ENCODE measurements at regions not wholly inside any gene's neighbourhood (a gene's known extent, or its start where the extent isn't known, plus 50 kb on each side); places are given as distances from the start of the nearest gene placed in this dataset.

DNA sequence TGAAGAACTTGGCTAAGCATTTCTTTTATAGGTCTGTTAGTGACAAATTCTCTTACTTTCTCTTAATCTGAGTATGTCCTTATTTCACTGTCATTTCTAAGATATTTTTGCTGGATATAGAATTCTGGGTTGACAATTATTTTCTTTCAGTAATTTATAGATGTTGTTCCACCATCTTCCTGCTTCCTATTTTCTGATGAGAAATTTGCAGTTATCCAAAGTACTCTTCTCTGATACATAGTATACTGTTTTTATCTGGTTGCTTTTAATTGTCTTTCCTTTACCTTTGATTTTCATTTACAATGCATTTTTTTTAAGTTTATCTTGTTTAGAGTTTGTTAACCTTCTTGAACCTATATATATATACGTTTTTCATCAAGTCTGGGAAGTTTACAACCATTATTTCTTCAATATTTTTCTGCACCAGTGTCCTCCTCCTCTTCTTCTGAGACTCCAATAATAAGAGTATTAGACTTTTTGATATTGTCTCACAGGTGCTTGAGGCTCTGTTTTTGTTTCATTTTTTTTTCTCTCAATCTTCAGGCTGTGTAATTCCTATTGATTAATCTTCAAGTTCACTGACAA, 101.6 kb upstream of the INSIG1 start:
- TF ChIP-seq FOXP2 (optimal IDR thresholded peaks at IDR 0.05; ENCODE audit: borderline replicate concordance, extremely low read depth, extremely low read length, insufficient read depth) (no peak), POLR2AphosphoS5 (IDR thresholded peaks at IDR 0.05; ENCODE audit: low read depth, low read length) (no peak)
- TF ChIP-seq, protein P1, sequence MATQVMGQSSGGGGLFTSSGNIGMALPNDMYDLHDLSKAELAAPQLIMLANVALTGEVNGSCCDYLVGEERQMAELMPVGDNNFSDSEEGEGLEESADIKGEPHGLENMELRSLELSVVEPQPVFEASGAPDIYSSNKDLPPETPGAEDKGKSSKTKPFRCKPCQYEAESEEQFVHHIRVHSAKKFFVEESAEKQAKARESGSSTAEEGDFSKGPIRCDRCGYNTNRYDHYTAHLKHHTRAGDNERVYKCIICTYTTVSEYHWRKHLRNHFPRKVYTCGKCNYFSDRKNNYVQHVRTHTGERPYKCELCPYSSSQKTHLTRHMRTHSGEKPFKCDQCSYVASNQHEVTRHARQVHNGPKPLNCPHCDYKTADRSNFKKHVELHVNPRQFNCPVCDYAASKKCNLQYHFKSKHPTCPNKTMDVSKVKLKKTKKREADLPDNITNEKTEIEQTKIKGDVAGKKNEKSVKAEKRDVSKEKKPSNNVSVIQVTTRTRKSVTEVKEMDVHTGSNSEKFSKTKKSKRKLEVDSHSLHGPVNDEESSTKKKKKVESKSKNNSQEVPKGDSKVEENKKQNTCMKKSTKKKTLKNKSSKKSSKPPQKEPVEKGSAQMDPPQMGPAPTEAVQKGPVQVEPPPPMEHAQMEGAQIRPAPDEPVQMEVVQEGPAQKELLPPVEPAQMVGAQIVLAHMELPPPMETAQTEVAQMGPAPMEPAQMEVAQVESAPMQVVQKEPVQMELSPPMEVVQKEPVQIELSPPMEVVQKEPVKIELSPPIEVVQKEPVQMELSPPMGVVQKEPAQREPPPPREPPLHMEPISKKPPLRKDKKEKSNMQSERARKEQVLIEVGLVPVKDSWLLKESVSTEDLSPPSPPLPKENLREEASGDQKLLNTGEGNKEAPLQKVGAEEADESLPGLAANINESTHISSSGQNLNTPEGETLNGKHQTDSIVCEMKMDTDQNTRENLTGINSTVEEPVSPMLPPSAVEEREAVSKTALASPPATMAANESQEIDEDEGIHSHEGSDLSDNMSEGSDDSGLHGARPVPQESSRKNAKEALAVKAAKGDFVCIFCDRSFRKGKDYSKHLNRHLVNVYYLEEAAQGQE (IDR thresholded peaks at IDR 0.05; ENCODE audit: insufficient read depth in 1 of 2, low read depth in 2 of 2, low read length in 2 of 2) = no peak

Measured in PFSK-1 (cell line).